CD4-positive, alpha-beta T cell treated with Interleukin-21 for 1 hour (primary cell): ENCODE measurements at regions not wholly inside any gene's neighbourhood (a gene's known extent, or its start where the extent isn't known, plus 50 kb on each side); places are given as distances from the start of the nearest gene placed in this dataset.
"Not testable (repeated sequence)": the region's sequence is repeated elsewhere in the genome, so short reads cannot be mapped to it uniquely, and the experiment has no call there.

Source experiments
- DNase-seq: peaks from one replicate; pipeline ENCODE4 v3.0.0-alpha.2; 2020

- DNase-seq: no peak
Observed at GRCh38 chr11:87861030-87861429, 314.2 kb downstream of the RAB38 start.

- DNase-seq: no peak
Observed at GRCh38 chr11:87859636-87860035, 315.6 kb downstream of the RAB38 start.

- no peak for DNase-seq
Observed at GRCh38 chr11:87851827-87852226, 323.4 kb downstream of the RAB38 start.

GRCh38 chr11:87851234-87851633 lies 324.0 kb downstream of the RAB38 start:
- DNase-seq: no peak

- DNase-seq: no peak
Observed at GRCh38 chr11:87849216-87849615, 326.0 kb downstream of the RAB38 start.

GRCh38 chr11:87840786-87841185 lies 334.5 kb downstream of the RAB38 start:
- DNase-seq: no peak

GRCh38 chr11:87832211-87832610 lies 343.0 kb downstream of the RAB38 start:
- no peak for DNase-seq

- DNase-seq: no peak
Observed at GRCh38 chr11:87820011-87820410, 355.2 kb downstream of the RAB38 start.

- no peak for DNase-seq
Observed at GRCh38 chr11:87819151-87819550, 356.1 kb downstream of the RAB38 start.

- DNase-seq: no peak
Observed at GRCh38 chr11:87812571-87813365, 362.5 kb downstream of the RAB38 start.

- DNase-seq: no peak
Observed at GRCh38 chr11:87810486-87810885, 364.8 kb downstream of the RAB38 start.

GRCh38 chr11:87809256-87809655 lies 366.0 kb downstream of the RAB38 start:
- no peak for DNase-seq

GRCh38 chr11:87804176-87804575 lies 371.1 kb downstream of the RAB38 start:
- DNase-seq: no peak

GRCh38 chr11:87803748-87804147 lies 371.5 kb downstream of the RAB38 start:
- DNase-seq: no peak

GRCh38 chr11:87784862-87785261 lies 390.4 kb downstream of the RAB38 start:
- DNase-seq: not testable (repeated sequence)

- DNase-seq: no peak
Observed at GRCh38 chr11:87780068-87780413, 395.2 kb downstream of the RAB38 start.

GRCh38 chr11:87779276-87780067 lies 395.8 kb downstream of the RAB38 start:
- no peak for DNase-seq

- DNase-seq: no peak
Observed at GRCh38 chr11:87778357-87778756, 396.9 kb downstream of the RAB38 start.

- no peak for DNase-seq
Observed at GRCh38 chr11:87775036-87775435, 400.2 kb downstream of the RAB38 start.

GRCh38 chr11:87769661-87770060 lies 405.6 kb downstream of the RAB38 start:
- DNase-seq: no peak

- no peak for DNase-seq
Observed at GRCh38 chr11:87767615-87768014, 407.6 kb downstream of the RAB38 start.

GRCh38 chr11:87764075-87764474 lies 411.2 kb downstream of the RAB38 start:
- DNase-seq: not testable (repeated sequence)

- no peak for DNase-seq
Observed at GRCh38 chr11:87754685-87755084, 420.6 kb downstream of the RAB38 start.

GRCh38 chr11:87753143-87753542 lies 422.1 kb downstream of the RAB38 start:
- DNase-seq: no peak
